DMS79 treated with DMSO at 0.1 percent for 48 hours (cell line): ENCODE measurements at regions not wholly inside any gene's neighbourhood (a gene's known extent, or its start where the extent isn't known, plus 50 kb on each side); places are given as distances from the start of the nearest gene placed in this dataset.

Experiments
- DNase-seq: peaks from one replicate; lab custom pipeline; 2025; lab: John Stamatoyannopoulos, UW

DNA sequence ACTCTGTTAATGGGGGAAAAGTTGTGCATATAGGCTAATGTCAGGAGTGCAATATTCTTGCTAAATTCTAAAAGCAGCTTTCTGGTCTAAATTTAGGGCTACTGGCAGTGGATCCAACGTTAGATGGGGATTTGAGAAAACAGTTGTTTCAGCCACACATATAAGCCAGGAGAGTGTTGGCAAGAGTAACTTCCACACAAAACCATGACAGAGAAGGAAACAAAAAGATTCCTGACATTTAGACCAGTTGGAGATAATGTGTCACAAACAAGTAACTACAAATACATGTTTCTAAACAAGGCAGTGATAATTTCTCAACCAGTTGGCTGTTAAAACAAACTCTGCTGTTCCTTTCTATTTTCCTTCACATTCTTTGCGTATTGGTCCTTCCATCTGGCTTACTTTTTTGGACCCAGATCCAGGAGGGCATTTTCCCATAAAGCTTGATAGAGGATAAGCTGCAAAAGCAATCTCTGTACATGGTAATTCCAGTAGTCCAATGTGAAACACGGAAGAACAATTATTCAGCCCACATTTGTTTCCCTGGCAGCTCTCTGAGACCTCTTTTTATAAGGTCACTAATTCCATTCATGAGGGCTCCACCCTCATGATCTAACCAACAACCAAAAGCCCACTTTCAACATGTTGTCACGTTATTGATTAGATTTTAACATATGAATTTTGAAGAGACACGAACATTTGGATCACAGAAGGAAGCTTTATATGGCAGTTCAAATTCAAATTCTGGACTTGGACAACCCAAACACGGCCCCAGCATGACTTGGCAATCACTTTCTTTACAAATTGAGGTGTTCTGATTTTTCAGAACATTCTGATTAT, 1888.6 kb downstream of the MRPL39 start:
- no peak for DNase-seq

- DNase-seq = no peak
These were observed 1895.1 kb downstream of the MRPL39 start for GRCh38 chr21:23712166-23712565.

- DNase-seq = no peak
These were observed 1900.8 kb downstream of the MRPL39 start for GRCh38 chr21:23706431-23706830.

GRCh38 chr21:23699402-23699801, 1907.9 kb downstream of the MRPL39 start:
- no peak for DNase-seq

- DNase-seq = no peak
These were observed 1908.7 kb downstream of the MRPL39 start for GRCh38 chr21:23698619-23699018.

- no peak for DNase-seq
These were observed 1911.8 kb downstream of the MRPL39 start for GRCh38 chr21:23695443-23695842.

DNA sequence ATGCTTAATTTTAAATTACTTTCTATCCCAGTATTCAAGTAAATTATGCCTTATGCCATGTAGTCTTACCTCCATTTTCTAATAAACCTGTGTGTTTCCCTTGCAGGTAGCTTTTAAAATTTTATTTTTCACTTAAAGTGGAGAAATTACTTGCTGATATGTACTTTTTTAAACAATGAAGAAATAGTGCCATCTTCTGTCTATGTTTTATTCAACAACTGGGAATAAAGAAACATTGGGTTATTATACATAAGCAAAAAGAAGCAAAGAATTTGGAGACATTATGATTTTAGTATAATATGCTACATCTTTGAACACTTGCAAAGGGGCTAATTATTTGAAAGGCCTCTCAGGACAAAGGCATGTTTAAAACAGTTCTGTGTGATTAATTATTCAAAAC, 1912.9 kb downstream of the MRPL39 start:
- DNase-seq = no peak

- DNase-seq = no peak
These were observed 1917.0 kb downstream of the MRPL39 start for GRCh38 chr21:23690316-23690715.

- no peak for DNase-seq
These were observed 1920.4 kb downstream of the MRPL39 start for GRCh38 chr21:23686737-23687523.

DNA sequence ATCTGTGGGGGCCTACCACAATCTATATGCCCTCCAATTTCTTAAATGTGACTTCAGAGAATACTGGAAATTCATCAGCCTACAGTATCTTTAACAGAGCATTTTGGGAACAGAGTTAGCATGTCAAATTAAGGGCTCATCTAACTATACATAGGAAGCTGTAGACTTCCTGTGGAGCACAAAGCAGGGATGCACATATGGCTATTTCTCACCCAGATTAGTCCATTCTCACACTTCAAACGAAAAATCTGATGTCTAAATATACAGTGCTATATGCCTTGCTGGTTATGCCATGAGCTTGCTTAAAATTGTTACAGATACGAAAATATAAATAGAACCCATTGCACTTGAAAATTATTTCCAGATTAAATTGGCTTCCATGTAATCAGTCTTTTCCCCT, 1922.8 kb downstream of the MRPL39 start:
- no peak for DNase-seq

GRCh38 chr21:23664193-23664694, 1943.0 kb downstream of the MRPL39 start:
- DNase-seq = no peak

- no peak for DNase-seq
These were observed 1946.7 kb downstream of the MRPL39 start for GRCh38 chr21:23660560-23660959.

GRCh38 chr21:23644768-23645167, 1962.5 kb downstream of the MRPL39 start:
- DNase-seq = no peak

- no peak for DNase-seq
These were observed 1967.6 kb downstream of the MRPL39 start for GRCh38 chr21:23639721-23640120.

- no peak for DNase-seq
These were observed 1969.1 kb downstream of the MRPL39 start for GRCh38 chr21:23638131-23638695.

DNA sequence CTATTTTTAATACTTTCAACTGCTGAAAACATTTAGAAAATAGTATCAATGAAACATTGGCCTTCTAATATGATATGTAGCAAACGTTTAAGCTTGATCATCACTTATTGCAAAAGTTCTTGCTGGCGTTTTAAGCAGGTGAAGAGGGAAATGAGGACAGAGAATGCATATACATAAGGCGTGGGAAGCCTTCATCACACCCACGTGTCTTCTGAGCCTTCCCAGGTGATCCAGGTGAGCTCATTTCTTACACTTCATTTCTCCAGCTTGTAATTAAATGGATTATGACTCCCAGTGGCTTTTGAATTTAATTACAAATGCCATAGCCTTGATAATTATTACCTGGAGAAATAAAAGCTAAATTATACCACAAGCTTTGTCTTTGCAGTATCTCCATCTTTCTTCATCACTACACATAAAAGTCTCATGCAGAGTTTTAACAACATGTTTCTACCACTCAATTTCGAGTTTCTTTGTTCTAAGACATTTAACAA, 1973.8 kb downstream of the MRPL39 start:
- no peak for DNase-seq

DNA sequence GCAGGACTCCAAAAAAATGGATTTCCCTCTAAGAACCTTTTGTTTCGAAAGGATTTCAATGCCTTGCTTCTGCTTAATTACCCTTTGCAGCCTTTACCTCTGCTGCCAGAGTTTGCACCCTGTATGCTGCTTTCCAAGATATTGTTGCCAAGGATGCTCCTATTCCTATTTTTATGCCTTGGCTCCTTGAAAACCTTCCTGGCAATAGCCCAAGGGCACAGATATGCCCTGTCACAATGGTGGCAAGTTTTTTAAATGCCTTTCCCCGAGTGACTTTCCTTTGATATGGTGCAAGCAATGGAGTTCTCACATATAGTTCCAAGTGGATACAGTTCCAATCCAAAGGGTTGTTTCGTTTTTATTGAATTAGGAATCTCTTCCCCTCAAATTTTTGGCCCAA, 1983.0 kb downstream of the MRPL39 start:
- DNase-seq = no peak

DNA sequence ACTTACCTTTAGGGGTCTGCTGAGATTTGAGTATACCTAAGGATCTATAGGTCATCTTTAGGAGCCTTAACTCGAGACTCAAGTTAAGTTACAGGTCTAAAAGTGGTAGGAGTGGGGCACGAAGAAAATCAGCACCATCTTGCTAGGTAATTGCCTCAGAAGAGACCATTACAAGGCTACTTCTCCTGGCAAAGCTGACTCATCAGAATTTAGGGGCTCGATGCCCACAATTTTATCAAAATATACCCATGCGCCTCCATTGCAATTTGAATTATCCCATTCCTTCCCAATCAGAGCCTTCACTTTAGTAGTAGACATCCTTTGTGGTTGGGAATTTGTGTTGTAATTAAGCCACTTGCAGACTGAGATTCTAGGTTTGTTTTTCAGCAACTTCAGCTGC, 1994.3 kb downstream of the MRPL39 start:
- no peak for DNase-seq

DNA sequence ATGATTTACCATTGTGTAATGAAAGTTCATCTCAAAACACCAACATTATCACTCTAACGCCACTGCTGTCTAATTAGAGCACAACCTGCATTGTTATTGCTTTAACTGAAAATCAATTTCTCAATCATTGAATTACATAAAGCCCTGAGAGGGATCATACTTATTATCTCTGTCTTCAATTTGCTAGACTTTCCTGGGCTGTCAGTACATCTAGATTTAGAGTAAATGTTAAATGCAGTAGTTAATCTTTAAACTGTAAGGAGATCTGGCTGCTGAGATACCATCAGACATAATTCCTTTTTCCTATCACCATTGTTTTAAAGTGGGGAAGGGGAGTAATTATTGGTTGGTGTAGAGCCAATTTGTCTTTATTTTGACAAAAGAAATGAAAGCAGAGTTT, 1995.1 kb downstream of the MRPL39 start:
- no peak for DNase-seq

DNA sequence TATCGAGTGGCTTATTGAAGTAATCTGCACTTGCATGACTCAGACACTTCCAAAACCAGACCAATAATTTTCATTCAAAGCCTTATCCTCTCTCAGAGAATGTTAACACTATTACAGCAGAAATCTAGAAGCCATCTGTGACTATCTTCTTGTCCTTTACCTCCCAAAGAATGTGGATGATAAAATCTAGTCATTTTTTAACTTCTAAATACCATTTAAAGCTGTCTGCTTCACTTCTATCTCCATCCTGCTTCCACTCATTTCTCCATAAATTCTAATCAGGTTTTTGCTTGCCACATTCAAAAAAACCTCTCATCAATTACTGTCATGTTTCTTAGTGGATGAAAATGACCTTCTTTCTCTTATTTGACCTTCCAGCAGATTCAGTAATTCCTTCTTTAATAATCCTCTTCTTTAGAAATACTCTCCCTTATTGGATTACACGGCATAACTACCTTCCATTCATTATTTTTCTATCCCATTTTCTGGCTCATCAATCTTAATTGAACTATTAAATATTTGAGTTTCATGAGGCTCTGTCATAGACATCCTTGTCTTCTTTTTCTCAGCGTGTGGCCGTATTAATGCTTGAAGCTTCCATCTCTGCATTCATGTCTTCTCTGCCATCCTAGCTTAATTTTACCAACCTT, 1999.4 kb downstream of the MRPL39 start:
- DNase-seq = no peak

DNA sequence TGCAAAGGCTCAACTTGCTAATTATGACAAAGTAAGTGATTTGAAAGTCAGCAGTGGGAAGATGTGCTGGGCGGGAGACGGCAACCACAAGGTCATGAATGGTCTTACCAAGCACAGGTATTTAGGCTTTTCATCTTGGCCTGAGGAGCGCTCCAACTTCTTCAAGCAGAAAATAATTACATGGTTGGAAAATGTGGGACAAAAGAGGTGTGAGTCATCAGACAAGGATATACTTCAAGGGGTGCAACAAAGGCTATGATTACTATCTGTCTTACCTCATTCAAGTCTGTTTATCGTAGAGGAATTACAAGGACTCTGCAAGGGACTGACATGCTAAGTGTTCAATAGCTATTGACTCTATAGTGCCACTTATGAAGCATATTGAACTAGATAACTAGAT, 2005.7 kb downstream of the MRPL39 start:
- DNase-seq = no peak

GRCh38 chr21:23593582-23593981, 2013.7 kb downstream of the MRPL39 start:
- no peak for DNase-seq
